GM12873 (cell line): ENCODE measurements at regions not wholly inside any gene's neighbourhood (a gene's known extent, or its start where the extent isn't known, plus 50 kb on each side); places are given as distances from the start of the nearest gene placed in this dataset.

Experiments used
- CTCF ChIP-seq: IDR thresholded peaks from 2 replicates; pipeline ENCODE4 v1.5.1; 2012; ENCODE audit warnings: low read depth, mild to moderate bottlenecking, moderate library complexity, low read length, control low read depth; ENCODE audit not compliant: insufficient read depth; ENCODE audit errors: missing control alignments

- TF ChIP-seq CTCF, result no peak
Observed at GRCh38 chr18:77645170-77645872, 395.7 kb downstream of the GALR1 start.

- TF ChIP-seq CTCF, result no peak
Observed at GRCh38 chr18:77647472-77647871, 397.8 kb downstream of the GALR1 start.

GRCh38 chr18:77648411-77648810 is 398.8 kb downstream of the GALR1 start:
- TF ChIP-seq CTCF, result no peak

- TF ChIP-seq CTCF, result peak; percentile 92
Observed at GRCh38 chr18:77650799-77651385, 401.2 kb downstream of the GALR1 start.

- TF ChIP-seq CTCF, result no peak
Observed at GRCh38 chr18:77651441-77651840, 401.8 kb downstream of the GALR1 start.

- no peak for TF ChIP-seq CTCF
Observed at GRCh38 chr18:77653792-77654191, 404.1 kb downstream of the GALR1 start.

GRCh38 chr18:77654302-77654701 is 404.7 kb downstream of the GALR1 start:
- TF ChIP-seq CTCF, result no peak
